ENCODE measurements at regions not wholly inside any gene's neighbourhood (a gene's known extent, or its start where the extent isn't known, plus 50 kb on each side); places are given as distances from the start of the nearest gene placed in this dataset.

GRCh38 chr3:117150628-117151027, 441.0 kb downstream of the TUSC7 start:
- TF ChIP-seq, protein P1, sequence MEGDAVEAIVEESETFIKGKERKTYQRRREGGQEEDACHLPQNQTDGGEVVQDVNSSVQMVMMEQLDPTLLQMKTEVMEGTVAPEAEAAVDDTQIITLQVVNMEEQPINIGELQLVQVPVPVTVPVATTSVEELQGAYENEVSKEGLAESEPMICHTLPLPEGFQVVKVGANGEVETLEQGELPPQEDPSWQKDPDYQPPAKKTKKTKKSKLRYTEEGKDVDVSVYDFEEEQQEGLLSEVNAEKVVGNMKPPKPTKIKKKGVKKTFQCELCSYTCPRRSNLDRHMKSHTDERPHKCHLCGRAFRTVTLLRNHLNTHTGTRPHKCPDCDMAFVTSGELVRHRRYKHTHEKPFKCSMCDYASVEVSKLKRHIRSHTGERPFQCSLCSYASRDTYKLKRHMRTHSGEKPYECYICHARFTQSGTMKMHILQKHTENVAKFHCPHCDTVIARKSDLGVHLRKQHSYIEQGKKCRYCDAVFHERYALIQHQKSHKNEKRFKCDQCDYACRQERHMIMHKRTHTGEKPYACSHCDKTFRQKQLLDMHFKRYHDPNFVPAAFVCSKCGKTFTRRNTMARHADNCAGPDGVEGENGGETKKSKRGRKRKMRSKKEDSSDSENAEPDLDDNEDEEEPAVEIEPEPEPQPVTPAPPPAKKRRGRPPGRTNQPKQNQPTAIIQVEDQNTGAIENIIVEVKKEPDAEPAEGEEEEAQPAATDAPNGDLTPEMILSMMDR (IDR thresholded peaks at IDR 0.05; ENCODE audit: low read depth, low read length): no peak
- no peak overlapping the region for H3K4me3 ChIP-seq (ENCODE audit: low read depth, low read length)

DNA sequence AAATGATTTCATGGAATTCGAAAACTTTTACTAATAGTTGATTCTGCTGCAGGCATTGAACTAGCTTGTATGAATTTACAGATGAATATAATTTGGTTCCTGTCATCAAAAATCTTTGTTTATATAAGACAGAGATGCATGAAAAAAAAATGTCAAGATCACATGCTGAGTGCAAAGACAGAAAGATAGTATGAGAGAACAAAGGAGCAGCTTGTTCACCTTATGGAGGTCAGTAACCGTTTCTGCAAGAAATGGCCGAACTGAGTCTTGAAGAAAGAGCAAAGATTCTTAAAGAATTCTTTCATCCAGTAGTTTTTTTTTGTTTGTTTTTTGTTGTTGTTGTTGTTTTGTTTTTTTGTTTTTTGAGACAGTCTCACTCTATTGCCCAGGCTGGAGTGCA, 450.6 kb downstream of the TUSC7 start:
- TF ChIP-seq, protein P1 (IDR thresholded peaks at IDR 0.05; ENCODE audit: low read depth, low read length): no peak
- H3K4me3 ChIP-seq (ENCODE audit: low read depth, low read length): no peak overlapping the region

GRCh38 chr3:117161816-117162215, 452.2 kb downstream of the TUSC7 start:
- TF ChIP-seq, protein P1 (IDR thresholded peaks at IDR 0.05; ENCODE audit: low read depth, low read length): no peak

DNA sequence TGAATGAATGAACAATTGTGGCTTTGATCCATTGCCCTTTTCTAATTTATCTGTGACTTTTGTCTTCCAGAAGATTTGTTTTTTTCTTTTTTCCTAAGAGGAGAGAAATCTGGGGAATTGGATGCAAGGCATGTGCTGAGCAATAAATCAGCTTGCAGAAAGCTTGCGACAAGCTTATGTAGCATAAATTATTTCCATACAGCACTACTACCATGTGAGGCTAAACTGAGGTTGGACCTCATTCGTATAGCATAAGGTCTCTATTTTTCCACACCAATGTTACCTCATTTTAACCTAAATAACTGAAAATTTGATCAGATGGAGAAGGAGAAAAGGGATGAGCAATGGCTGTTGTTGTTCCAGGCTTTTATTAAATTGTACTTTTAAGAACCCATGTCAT, 455.6 kb downstream of the TUSC7 start:
- TF ChIP-seq, protein P1 (IDR thresholded peaks at IDR 0.05; ENCODE audit: low read depth, low read length): no peak
- H3K4me3 ChIP-seq (ENCODE audit: low read depth, low read length): no peak overlapping the region

More at GRCh38 chr3:117161816-117162215, 452.2 kb downstream of the TUSC7 start:
- H3K4me3 ChIP-seq (ENCODE audit: low read depth, low read length): no peak overlapping the region

- TF ChIP-seq, protein P1 (IDR thresholded peaks at IDR 0.05; ENCODE audit: low read depth, low read length): no peak
- no peak overlapping the region for H3K4me3 ChIP-seq (ENCODE audit: low read depth, low read length)
These were observed 456.0 kb downstream of the TUSC7 start for GRCh38 chr3:117165601-117166051.

GRCh38 chr3:117168896-117169295, 459.3 kb downstream of the TUSC7 start:
- TF ChIP-seq, protein P1 (IDR thresholded peaks at IDR 0.05; ENCODE audit: low read depth, low read length): no peak
- H3K4me3 ChIP-seq (ENCODE audit: low read depth, low read length): no peak overlapping the region

- no peak overlapping the region for H3K4me3 ChIP-seq (ENCODE audit: low read depth, low read length)
- TF ChIP-seq, protein P1 (IDR thresholded peaks at IDR 0.05; ENCODE audit: low read depth, low read length): no peak
These were observed 460.5 kb downstream of the TUSC7 start for GRCh38 chr3:117170094-117170493.

Measured in WI38 (cell line).